ENCODE measurements at regions not wholly inside any gene's neighbourhood (a gene's known extent, or its start where the extent isn't known, plus 50 kb on each side); places are given as distances from the start of the nearest gene placed in this dataset.

DNA sequence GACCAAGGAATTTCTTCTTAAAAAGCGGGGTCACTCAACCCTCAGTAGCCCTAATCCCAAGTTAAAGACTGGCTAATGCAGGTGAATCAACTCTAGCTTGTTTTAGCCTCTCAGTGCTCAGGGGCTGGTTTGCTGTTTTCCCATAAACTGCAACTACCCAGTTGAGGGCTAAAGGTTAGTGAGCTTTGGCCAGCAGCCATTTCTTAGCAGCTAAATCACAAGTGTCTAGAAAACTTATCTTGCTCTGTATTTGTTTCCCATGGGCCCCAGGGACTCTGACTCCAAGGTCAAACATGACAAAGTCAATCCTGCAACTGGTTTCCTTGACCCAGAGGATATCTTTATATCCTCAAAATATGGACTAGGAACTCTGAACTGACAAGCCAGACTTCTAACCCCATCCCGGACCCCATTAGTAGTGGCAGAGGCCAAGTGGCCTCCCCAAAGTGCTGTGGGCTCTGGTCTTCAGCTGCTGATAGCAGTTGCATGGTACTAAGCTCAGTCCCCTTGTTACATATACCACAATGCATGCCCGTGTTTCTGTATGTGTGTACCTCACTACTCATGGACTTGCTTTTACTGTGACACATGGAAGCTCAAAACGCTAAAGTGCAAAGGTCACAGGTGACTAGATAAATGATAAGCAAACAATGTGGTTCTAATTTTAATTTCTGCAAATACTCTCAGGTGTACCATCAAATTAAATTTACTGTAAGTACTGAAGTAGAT lies 793.0 kb upstream of the IGFBP3 start:
- TF ChIP-seq, protein P1, sequence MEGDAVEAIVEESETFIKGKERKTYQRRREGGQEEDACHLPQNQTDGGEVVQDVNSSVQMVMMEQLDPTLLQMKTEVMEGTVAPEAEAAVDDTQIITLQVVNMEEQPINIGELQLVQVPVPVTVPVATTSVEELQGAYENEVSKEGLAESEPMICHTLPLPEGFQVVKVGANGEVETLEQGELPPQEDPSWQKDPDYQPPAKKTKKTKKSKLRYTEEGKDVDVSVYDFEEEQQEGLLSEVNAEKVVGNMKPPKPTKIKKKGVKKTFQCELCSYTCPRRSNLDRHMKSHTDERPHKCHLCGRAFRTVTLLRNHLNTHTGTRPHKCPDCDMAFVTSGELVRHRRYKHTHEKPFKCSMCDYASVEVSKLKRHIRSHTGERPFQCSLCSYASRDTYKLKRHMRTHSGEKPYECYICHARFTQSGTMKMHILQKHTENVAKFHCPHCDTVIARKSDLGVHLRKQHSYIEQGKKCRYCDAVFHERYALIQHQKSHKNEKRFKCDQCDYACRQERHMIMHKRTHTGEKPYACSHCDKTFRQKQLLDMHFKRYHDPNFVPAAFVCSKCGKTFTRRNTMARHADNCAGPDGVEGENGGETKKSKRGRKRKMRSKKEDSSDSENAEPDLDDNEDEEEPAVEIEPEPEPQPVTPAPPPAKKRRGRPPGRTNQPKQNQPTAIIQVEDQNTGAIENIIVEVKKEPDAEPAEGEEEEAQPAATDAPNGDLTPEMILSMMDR (IDR thresholded peaks at IDR 0.05), result no peak
- TF ChIP-seq EZH2 (IDR thresholded peaks at IDR 0.05) (no peak), EZH2phosphoT487 (IDR thresholded peaks at IDR 0.05) (no peak)
